ENCODE measurements at regions not wholly inside any gene's neighbourhood (a gene's known extent, or its start where the extent isn't known, plus 50 kb on each side); places are given as distances from the start of the nearest gene placed in this dataset.

DNA sequence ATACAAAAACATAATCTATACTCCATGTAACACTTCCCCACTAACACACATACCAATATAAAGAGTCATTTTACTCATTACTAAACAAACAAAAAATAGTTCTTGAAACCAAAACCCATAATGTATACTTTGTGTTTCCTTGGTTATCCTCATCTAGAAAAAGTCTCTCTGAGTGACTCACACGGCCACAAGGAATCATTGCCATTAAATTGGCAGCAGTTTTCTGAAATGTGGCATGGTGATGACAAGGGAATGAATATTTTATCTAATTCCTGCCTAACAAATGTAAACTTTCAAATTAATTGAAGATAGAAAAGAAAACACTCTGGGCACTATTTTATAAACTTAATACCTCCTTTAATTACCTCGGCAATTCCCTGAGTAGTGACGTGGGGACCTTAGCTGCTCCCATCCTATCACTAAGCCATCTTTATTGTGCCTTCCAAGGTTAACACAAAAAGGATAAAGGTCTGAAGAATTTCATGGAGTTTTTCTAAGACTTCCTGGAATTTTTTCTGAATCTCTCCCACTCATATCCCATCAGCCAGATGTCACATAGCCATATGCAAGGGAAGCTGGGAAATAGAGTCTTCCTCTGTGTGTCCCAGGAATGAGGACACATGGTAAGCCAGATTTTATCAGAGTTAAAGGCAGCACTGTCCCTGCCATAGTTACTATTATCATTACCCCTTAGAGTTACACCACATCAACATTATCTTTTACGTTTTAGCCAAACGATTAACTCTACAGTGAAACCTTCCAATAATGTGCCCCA, 857.2 kb upstream of the TENM4 start:
- Histone ChIP-seq H3K4me1 (no peaks in the 10 kb centered on the region), H3K9me3 (no peaks in the 10 kb centered on the region), H3K27ac (no peak overlapping the region), H3K36me3 (no peaks in the 10 kb centered on the region), H3K4me3 (no peak overlapping the region), H3K27me3 (ENCODE audit: low read depth) (no peaks in the 10 kb centered on the region)
- no peak for ATAC-seq
- intact Hi-C loops (cut with DNase I), result no loop called here
- TF ChIP-seq, protein P1, sequence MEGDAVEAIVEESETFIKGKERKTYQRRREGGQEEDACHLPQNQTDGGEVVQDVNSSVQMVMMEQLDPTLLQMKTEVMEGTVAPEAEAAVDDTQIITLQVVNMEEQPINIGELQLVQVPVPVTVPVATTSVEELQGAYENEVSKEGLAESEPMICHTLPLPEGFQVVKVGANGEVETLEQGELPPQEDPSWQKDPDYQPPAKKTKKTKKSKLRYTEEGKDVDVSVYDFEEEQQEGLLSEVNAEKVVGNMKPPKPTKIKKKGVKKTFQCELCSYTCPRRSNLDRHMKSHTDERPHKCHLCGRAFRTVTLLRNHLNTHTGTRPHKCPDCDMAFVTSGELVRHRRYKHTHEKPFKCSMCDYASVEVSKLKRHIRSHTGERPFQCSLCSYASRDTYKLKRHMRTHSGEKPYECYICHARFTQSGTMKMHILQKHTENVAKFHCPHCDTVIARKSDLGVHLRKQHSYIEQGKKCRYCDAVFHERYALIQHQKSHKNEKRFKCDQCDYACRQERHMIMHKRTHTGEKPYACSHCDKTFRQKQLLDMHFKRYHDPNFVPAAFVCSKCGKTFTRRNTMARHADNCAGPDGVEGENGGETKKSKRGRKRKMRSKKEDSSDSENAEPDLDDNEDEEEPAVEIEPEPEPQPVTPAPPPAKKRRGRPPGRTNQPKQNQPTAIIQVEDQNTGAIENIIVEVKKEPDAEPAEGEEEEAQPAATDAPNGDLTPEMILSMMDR (IDR thresholded peaks at IDR 0.05), result no peak
- no peak for DNase-seq

DNA sequence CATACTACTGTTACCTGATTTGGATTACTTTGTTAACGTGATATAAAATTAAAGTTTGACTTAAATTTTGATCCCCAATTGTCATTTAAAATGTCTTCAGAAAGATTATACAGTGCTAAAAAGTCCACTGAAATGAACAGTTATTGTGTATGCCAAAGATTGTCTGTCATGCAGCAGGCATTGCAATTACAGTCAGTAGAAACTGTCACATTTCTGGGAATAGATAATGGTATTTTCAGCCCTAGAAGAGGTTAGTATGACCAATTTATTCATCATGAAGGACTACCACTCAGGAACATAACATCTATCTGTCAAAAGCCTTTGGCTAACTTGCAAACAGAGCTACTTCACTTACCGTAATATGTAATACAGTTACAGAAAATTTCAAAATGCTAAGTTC, 852.5 kb upstream of the TENM4 start:
- no peak for ATAC-seq
- TF ChIP-seq, protein P1 (IDR thresholded peaks at IDR 0.05), result no peak
- no peak overlapping the region for H3K27ac ChIP-seq
- H3K36me3 ChIP-seq, result no peaks in the 10 kb centered on the region
- H3K27me3 ChIP-seq (ENCODE audit: low read depth), result no peaks in the 10 kb centered on the region
- H3K4me3 ChIP-seq, result no peak overlapping the region
- no peaks in the 10 kb centered on the region for H3K4me1 ChIP-seq
- intact Hi-C loops (cut with DNase I), result no loop called here
- H3K9me3 ChIP-seq, result no peaks in the 10 kb centered on the region
- DNase-seq, result no peak

DNA sequence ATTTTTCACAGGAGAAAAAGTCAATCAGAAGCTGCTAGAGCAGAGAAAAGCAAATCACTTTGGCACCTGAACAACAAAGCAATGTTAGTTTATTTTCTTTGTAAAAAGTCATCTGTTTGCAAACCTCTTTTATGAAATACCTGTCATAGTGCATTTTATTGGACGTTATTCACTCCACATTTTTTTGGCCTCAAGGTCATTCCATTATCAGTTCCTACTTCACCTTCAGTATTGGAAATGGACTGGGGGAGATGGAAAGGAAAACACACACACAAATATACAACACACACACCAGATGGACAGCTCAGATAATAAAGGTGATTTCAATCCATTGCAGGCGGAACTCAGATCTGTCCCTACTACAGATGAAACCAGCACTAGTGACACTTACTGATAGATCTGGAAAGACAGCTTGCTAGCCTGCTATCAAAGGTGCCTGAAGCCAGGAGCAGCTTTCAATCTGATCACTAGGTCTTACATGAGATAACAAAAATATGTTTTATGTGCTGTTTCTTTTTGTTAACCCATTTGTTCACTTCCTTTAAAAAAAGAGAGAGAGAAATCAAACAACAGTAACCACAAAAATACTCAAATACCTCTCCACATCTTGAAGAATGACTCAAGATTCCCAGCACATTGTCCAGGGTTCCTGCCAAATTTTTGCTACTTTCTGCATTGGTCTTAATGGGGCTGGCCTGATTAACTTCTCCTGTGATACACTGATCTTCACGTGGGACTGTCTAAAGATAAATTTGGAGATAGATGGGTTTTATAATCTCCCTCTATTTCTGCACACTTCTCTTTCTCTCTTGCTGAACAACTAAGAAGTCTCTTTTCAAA, 844.3 kb upstream of the TENM4 start:
- TF ChIP-seq, protein P1 (IDR thresholded peaks at IDR 0.05), result no peak
- no peaks in the 10 kb centered on the region for H3K27me3 ChIP-seq (ENCODE audit: low read depth)
- no peaks in the 10 kb centered on the region for H3K4me1 ChIP-seq
- no peak for ATAC-seq
- H3K27ac ChIP-seq, result no peak overlapping the region
- intact Hi-C loops (cut with DNase I), result no loop called here
- DNase-seq, result no peak
- H3K36me3 ChIP-seq, result no peaks in the 10 kb centered on the region
- no peak overlapping the region for H3K4me3 ChIP-seq
- H3K9me3 ChIP-seq, result no peaks in the 10 kb centered on the region

DNA sequence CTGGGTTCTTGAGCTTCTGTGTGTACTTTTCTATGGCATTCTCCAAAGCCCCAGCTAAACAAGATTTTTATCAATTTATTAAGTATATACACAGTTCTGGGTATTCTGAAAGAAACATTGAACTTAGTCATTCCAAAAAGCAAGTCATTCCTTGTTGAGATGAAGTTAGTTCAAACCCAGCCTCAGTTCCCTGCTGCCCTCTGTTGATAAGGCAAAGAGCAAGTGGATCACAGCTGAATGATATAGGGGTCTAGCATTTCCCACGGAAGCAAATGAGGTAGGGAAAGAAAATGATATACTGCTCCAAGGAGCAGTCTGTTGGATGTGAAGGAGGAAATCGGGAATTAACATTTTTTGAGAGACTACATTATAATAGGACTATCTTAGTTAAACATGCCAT, 841.8 kb upstream of the TENM4 start:
- no peak for ATAC-seq
- TF ChIP-seq, protein P1 (IDR thresholded peaks at IDR 0.05), result no peak
- Histone ChIP-seq H3K36me3 (no peaks in the 10 kb centered on the region), H3K27me3 (ENCODE audit: low read depth) (no peaks in the 10 kb centered on the region), H3K27ac (no peak overlapping the region), H3K4me1 (no peaks in the 10 kb centered on the region), H3K9me3 (no peaks in the 10 kb centered on the region), H3K4me3 (no peak overlapping the region)
- intact Hi-C loops (cut with DNase I), result no loop called here
- DNase-seq, result no peak

DNA sequence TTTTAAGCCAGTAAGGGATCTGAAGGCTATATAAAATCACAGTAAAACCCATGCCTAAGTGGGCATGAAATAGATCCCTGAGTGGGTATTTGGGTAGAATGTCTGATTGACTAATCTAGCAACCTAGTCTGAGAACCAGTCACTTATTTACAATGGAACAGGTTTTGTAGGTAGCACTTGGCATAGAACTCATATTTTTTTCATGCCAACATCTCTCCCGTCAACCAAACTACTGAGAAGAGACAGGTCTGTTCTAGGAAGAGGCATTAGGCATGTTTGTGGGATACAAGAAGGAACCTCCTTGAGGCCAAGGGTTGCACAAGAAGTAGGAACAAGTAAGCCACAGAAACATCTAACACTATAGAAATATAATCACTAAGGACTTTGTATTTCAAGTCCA, 840.4 kb upstream of the TENM4 start:
- no peaks in the 10 kb centered on the region for H3K4me1 ChIP-seq
- no peaks in the 10 kb centered on the region for H3K36me3 ChIP-seq
- TF ChIP-seq, protein P1 (IDR thresholded peaks at IDR 0.05), result no peak
- no peaks in the 10 kb centered on the region for H3K27me3 ChIP-seq (ENCODE audit: low read depth)
- H3K9me3 ChIP-seq, result no peaks in the 10 kb centered on the region
- ATAC-seq (peak; percentile 32 to 35), DNase-seq (no peak)
- no peak overlapping the region for H3K27ac ChIP-seq
- no peak overlapping the region for H3K4me3 ChIP-seq
- intact Hi-C loops (cut with DNase I), result no loop called here

Measured in lower lobe of right lung (tissue), 2 donors.